ENCODE measurements at regions not wholly inside any gene's neighbourhood (a gene's known extent, or its start where the extent isn't known, plus 50 kb on each side); places are given as distances from the start of the nearest gene placed in this dataset.

DNA sequence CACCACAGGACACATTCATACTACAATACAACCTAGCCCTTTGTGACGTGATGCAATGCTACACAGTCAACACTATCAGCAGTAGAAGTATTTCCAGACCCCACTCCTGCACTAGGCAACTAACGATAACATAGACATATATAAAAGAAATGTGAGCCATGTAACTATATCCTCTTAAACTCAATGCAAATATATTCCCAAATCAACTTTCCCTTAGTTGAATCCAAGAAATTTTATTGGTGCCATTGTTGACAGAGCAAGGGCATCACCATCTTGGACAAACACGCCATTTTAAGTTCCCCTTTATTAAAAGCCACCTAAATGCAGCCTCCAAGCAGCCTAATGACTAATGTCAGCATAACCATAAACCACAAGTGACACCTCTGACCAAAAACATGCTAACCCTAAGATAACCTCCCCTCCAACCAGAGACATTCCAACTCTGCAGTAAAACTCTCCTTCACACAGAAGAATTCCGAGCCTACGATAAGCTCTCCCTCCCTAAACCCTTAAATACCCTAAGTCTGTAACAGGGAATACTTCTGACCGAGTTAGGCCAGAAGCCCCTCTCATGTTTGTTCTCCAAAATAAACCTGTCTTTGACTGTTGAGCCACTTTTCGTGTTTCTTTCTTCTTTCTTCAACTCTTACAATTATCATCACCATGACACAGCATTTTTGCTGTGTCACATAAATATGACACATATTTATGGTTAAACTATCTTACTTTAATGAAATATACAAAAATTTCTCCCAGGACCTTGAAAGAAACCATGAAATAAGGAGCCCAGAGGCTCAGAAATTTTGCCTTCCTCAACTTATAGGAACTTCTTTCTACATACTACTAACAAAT lies 1497.8 kb downstream of the EFNA5 start:
- no peaks in the 10 kb centered on the region for H3K27me3 ChIP-seq (ENCODE audit: control insufficient read depth in 4 of 4, insufficient read depth in 4 of 4, low read length in 3 of 4)

More for the DNA sequence above, 1497.8 kb downstream of the EFNA5 start:
- Histone ChIP-seq H3K4me1 (ENCODE audit: control insufficient read depth in 4 of 4, insufficient read depth in 4 of 4, low read length in 3 of 4) (no peaks in the 10 kb centered on the region), H3K9ac (ENCODE audit: low read depth in 1 of 2, low read length in 2 of 2) (no peak overlapping the region), H3K9me3 (ENCODE audit: control insufficient read depth in 4 of 4, low read length in 3 of 4) (no peaks in the 10 kb centered on the region), H3K4me3 (ENCODE audit: low read depth in 1 of 3, low read length in 3 of 3) (no peak overlapping the region), H3K36me3 (ENCODE audit: control insufficient read depth in 4 of 4, insufficient read depth in 3 of 4, low read depth in 1 of 4, low read length in 3 of 4) (no peaks in the 10 kb centered on the region), H3K27ac (ENCODE audit: low read depth in 1 of 2, low read length in 2 of 2) (no peak overlapping the region)
- 65% methylated on average over 7 of the region's 7 CpGs for WGBS
- no peak for DNase-seq (ENCODE audit: low spot score)
- TF ChIP-seq SP1 (IDR thresholded peaks at IDR 0.05) (no peak), NR2F2 (IDR thresholded peaks at IDR 0.05) (no peak), FOXA2 (IDR thresholded peaks at IDR 0.05) (no peak), HNF4G (IDR thresholded peaks at IDR 0.05) (no peak), YY1 (IDR thresholded peaks at IDR 0.05) (no peak), EGR1 (IDR thresholded peaks at IDR 0.05; ENCODE audit: low read depth in 2 of 2) (no peak), HNF4A (conservative IDR thresholded peaks at IDR 0.05) (no peak), FOXA1 (IDR thresholded peaks at IDR 0.05) (no peak), RXRA (IDR thresholded peaks at IDR 0.05) (no peak), RAD21 (IDR thresholded peaks at IDR 0.05) (no peak)
- TF ChIP-seq, protein P1, sequence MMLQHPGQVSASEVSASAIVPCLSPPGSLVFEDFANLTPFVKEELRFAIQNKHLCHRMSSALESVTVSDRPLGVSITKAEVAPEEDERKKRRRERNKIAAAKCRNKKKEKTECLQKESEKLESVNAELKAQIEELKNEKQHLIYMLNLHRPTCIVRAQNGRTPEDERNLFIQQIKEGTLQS (IDR thresholded peaks at IDR 0.05): no peak
- TF ChIP-seq, protein P2, sequence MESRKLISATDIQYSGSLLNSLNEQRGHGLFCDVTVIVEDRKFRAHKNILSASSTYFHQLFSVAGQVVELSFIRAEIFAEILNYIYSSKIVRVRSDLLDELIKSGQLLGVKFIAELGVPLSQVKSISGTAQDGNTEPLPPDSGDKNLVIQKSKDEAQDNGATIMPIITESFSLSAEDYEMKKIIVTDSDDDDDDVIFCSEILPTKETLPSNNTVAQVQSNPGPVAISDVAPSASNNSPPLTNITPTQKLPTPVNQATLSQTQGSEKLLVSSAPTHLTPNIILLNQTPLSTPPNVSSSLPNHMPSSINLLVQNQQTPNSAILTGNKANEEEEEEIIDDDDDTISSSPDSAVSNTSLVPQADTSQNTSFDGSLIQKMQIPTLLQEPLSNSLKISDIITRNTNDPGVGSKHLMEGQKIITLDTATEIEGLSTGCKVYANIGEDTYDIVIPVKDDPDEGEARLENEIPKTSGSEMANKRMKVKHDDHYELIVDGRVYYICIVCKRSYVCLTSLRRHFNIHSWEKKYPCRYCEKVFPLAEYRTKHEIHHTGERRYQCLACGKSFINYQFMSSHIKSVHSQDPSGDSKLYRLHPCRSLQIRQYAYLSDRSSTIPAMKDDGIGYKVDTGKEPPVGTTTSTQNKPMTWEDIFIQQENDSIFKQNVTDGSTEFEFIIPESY (IDR thresholded peaks at IDR 0.05): no peak
- TF ChIP-seq, protein P3, sequence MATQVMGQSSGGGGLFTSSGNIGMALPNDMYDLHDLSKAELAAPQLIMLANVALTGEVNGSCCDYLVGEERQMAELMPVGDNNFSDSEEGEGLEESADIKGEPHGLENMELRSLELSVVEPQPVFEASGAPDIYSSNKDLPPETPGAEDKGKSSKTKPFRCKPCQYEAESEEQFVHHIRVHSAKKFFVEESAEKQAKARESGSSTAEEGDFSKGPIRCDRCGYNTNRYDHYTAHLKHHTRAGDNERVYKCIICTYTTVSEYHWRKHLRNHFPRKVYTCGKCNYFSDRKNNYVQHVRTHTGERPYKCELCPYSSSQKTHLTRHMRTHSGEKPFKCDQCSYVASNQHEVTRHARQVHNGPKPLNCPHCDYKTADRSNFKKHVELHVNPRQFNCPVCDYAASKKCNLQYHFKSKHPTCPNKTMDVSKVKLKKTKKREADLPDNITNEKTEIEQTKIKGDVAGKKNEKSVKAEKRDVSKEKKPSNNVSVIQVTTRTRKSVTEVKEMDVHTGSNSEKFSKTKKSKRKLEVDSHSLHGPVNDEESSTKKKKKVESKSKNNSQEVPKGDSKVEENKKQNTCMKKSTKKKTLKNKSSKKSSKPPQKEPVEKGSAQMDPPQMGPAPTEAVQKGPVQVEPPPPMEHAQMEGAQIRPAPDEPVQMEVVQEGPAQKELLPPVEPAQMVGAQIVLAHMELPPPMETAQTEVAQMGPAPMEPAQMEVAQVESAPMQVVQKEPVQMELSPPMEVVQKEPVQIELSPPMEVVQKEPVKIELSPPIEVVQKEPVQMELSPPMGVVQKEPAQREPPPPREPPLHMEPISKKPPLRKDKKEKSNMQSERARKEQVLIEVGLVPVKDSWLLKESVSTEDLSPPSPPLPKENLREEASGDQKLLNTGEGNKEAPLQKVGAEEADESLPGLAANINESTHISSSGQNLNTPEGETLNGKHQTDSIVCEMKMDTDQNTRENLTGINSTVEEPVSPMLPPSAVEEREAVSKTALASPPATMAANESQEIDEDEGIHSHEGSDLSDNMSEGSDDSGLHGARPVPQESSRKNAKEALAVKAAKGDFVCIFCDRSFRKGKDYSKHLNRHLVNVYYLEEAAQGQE (IDR thresholded peaks at IDR 0.05): no peak
- TF ChIP-seq, protein P4, sequence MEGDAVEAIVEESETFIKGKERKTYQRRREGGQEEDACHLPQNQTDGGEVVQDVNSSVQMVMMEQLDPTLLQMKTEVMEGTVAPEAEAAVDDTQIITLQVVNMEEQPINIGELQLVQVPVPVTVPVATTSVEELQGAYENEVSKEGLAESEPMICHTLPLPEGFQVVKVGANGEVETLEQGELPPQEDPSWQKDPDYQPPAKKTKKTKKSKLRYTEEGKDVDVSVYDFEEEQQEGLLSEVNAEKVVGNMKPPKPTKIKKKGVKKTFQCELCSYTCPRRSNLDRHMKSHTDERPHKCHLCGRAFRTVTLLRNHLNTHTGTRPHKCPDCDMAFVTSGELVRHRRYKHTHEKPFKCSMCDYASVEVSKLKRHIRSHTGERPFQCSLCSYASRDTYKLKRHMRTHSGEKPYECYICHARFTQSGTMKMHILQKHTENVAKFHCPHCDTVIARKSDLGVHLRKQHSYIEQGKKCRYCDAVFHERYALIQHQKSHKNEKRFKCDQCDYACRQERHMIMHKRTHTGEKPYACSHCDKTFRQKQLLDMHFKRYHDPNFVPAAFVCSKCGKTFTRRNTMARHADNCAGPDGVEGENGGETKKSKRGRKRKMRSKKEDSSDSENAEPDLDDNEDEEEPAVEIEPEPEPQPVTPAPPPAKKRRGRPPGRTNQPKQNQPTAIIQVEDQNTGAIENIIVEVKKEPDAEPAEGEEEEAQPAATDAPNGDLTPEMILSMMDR (IDR thresholded peaks at IDR 0.05; ENCODE audit: low read depth, low read length, missing input control): no peak
- TF ChIP-seq, protein P5, sequence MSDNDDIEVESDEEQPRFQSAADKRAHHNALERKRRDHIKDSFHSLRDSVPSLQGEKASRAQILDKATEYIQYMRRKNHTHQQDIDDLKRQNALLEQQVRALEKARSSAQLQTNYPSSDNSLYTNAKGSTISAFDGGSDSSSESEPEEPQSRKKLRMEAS (IDR thresholded peaks at IDR 0.05): no peak

Measured in liver (tissue), 8 donors.